A549 (cell line): ENCODE measurements at regions not wholly inside any gene's neighbourhood (a gene's known extent, or its start where the extent isn't known, plus 50 kb on each side); places are given as distances from the start of the nearest gene placed in this dataset.

Source experiments
- CHD2 ChIP-seq: fragments of 150-350 bp; IDR thresholded peaks from 2 replicates; pipeline ENCODE4 v1.6.1; 2014; ENCODE audit warnings: low read length; ENCODE audit not compliant: partially characterized antibody
- CTCF ChIP-seq: fragments of >200 bp; sonication (Bioruptor Twin); formaldehyde crosslinking; IDR thresholded peaks from 3 replicates; pipeline ENCODE4 v1.5.1; 2016
- EP300 ChIP-seq, 2 experiments: fragments of >200 bp; sonication (Bioruptor Twin); formaldehyde crosslinking; IDR thresholded peaks; 2 replicates in 1 of 2; 3 replicates in 1 of 2; pipeline ENCODE4 v1.6.1; 2016 to 2017
- RAD21 ChIP-seq, 2 experiments: fragments of >200 bp in 1 of 2; sonication (Bioruptor Twin) in 1 of 2; formaldehyde crosslinking in 1 of 2; IDR thresholded peaks in 1 of 2; conservative IDR thresholded peaks in 1 of 2; 2 replicates in 1 of 2; 3 replicates in 1 of 2; pipeline ENCODE4 v1.6.1; 2012 to 2018; ENCODE audit warnings: inconsistent platforms in 1 of 2

- no peak for TF ChIP-seq CHD2
- TF ChIP-seq CTCF: no peak
- no peak for TF ChIP-seq EP300 (IDR thresholded peaks at IDR 0.05)
- no peak for TF ChIP-seq RAD21 (conservative IDR thresholded peaks at IDR 0.05 in 1 of 2, IDR thresholded peaks at IDR 0.05 in 1 of 2)
Measured at GRCh38 chr14:86954623-86955022, 1038.4 kb downstream of the GALC start.
